Loucy (cell line): ENCODE measurements at regions not wholly inside any gene's neighbourhood (a gene's known extent, or its start where the extent isn't known, plus 50 kb on each side); places are given as distances from the start of the nearest gene placed in this dataset.

ENCODE experiments used
- EZH2phosphoT487 ChIP-seq: fragments of 200-600 bp; IDR thresholded peaks from 2 replicates; pipeline ENCODE4 v1.6.1; 2018; ENCODE audit warnings: antibody characterized with exemption, mild to moderate bottlenecking, moderate library complexity, borderline replicate concordance
- TF ChIP-seq, protein P1 (sequence below): fragments of 200-600 bp; sonication (generic); conservative IDR thresholded peaks from 2 replicates; pipeline ENCODE4 v1.5.1; 2014; ENCODE audit warnings: mild to moderate bottlenecking, antibody characterized with exemption, low read length

DNA sequence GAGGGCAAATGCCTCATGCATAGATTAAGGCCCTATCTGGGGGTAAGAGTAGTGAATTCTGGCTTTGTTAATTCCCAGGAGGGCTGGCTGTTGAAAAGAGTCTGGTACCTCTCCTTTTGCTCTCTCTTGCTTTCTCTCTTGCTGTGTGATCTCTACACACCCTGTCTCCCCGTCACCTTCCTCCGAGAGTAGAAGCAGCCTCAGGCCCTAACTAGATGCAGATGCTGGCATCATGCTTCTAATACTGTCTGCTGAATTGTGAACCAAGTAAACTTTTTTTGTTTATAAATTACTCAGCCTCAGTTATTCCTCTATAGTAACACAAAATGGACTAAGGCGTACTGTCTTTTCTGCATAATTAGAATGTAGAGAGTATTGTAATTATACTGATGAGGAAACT is 908.1 kb downstream of the DIPK2A start:
- TF ChIP-seq, protein P1, sequence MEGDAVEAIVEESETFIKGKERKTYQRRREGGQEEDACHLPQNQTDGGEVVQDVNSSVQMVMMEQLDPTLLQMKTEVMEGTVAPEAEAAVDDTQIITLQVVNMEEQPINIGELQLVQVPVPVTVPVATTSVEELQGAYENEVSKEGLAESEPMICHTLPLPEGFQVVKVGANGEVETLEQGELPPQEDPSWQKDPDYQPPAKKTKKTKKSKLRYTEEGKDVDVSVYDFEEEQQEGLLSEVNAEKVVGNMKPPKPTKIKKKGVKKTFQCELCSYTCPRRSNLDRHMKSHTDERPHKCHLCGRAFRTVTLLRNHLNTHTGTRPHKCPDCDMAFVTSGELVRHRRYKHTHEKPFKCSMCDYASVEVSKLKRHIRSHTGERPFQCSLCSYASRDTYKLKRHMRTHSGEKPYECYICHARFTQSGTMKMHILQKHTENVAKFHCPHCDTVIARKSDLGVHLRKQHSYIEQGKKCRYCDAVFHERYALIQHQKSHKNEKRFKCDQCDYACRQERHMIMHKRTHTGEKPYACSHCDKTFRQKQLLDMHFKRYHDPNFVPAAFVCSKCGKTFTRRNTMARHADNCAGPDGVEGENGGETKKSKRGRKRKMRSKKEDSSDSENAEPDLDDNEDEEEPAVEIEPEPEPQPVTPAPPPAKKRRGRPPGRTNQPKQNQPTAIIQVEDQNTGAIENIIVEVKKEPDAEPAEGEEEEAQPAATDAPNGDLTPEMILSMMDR = no peak
- no peak for TF ChIP-seq EZH2phosphoT487
